NCI-H1930 (cell line): ENCODE measurements at regions not wholly inside any gene's neighbourhood (a gene's known extent, or its start where the extent isn't known, plus 50 kb on each side); places are given as distances from the start of the nearest gene placed in this dataset.
"Not testable (repeated sequence)": the region's sequence is repeated elsewhere in the genome, so short reads cannot be mapped to it uniquely, and the experiment has no call there.

ENCODE experiments used
- DNase-seq, 2 experiments: peaks; one replicate each; lab custom pipeline; 2025; lab: John Stamatoyannopoulos, UW

DNA sequence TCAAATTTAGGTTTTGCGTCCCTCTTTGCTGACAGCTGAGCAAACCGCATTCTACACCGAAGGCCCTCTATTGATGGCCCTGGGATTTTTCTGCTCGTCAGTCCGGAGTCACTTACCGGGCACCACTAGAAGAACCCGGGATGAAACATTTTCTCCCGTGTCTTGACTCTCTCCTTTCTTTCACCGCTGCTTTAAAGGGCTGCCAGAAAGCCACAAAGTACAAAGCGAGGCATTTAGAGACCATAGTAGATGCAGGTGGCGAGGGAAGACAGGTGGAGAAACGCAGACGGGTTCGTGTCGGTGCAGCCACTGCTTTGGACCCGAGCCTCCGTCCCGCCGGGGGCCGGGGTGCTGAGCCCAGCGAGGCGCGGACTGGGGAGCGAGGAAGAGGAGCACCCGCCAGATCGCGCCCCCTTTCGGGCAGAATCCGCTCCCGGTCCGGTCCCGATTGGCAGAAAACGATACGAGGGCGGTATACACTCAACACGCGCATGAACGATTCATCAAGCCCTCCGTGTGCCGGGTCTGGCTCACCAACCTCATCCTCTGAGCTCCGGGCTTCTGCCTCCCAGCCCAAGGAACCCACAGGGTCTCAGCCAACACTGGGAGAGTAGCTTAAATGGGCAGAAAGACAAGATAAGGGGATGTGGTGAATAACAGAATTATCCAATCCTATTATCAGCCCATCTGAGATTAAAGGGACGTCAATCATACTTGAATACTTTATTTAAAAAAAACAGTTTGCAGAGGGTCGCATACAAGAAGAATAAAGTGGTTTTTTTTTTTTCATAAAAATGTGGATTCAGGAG, 84.9 kb downstream of the TRIM27 start:
- DNase-seq = peak; percentile 82 to 85

DNA sequence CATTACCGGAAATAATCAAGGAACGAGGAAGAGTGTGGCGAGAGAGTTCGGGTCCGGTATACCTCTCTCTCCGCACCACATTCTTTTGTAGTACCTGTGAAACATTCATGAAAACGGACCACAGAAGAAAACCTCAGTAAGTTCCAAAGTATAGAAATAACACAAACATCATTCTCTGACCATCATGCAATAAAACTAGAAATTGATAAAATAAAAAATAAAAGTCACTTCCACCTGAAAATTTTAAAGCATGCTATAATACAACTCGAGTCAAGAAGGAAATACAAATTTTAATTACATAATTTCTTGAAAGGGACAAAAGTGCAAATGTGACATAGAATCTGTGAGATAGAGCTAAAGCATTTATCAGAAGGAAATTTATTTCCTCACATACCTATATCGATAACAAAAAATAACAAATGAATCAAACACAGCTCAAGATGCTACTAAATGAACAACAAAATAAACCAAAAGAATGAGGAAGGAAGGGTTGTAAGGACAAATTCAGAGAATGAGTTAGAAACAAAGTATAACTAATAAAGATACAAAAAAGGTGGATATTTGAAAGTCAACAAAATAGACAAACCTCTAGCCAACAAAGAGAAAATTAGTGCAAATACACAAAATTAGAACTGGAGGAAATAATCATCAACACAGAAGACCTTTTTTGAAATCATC, 84.2 kb downstream of the TRIM27 start:
- no peak for DNase-seq

DNA sequence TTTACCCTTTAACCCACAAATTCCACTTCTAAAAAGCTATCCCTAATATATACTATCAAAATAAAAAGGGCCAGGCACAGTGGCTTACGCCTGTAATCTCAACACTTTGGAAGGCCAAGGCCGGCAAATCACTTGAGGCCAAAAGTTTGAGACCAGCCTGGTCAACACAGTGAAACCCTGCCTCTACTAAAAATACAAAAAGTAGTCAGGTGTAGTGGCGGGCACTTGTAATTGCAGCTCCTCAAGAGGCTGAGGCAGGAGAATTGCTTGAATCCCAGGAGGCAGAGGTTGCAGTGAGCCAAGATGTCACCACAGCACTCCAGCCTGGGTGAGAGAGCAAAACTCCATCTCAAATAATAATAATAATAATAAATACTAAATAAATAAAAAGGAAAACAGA, 82.5 kb downstream of the TRIM27 start:
- no peak for DNase-seq

GRCh38 chr6:28848756-28849155, 75.0 kb downstream of the TRIM27 start:
- not testable (repeated sequence) for DNase-seq
